A549 (cell line): ENCODE measurements at regions not wholly inside any gene's neighbourhood (a gene's known extent, or its start where the extent isn't known, plus 50 kb on each side); places are given as distances from the start of the nearest gene placed in this dataset.

ENCODE experiments used
- MAFK ChIP-seq: fragments of 450-650 bp; IDR thresholded peaks from 2 replicates; pipeline ENCODE4 v1.6.1; 2014; ENCODE audit not compliant: partially characterized antibody
- TP53 ChIP-seq: fragments of 250-450 bp; sonication (Bioruptor Pico); IDR thresholded peaks from 2 replicates; pipeline ENCODE4 v1.5.0; 2021; ENCODE audit warnings: mild to moderate bottlenecking, moderate library complexity
- TF ChIP-seq, protein P1 (sequence below): fragments of >200 bp; sonication (Bioruptor Twin); formaldehyde crosslinking; IDR thresholded peaks from 3 replicates; pipeline ENCODE4 v1.5.1; 2016

DNA sequence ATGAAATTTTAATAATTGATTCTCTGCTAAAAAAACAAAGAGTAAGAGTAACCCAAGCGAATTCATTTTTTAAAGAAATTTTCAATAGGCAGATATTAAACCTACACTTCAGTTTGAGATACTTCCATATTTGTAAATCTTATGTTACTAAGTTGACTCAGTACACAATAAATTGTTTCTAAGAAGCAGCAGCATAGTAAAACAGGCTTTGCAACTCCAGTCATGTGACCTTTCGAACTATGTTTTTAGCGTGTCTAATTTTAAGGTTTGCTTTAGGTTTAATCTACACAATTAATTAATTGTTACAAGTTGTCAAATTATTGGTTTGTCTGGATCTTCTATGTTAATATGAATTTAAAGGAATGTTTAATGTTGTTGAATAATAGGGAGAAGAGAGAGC lies 708.9 kb upstream of the CITED2 start:
- TF ChIP-seq TP53 (CRISPR knock-in tag) (no peak), MAFK (no peak)
- TF ChIP-seq, protein P1, sequence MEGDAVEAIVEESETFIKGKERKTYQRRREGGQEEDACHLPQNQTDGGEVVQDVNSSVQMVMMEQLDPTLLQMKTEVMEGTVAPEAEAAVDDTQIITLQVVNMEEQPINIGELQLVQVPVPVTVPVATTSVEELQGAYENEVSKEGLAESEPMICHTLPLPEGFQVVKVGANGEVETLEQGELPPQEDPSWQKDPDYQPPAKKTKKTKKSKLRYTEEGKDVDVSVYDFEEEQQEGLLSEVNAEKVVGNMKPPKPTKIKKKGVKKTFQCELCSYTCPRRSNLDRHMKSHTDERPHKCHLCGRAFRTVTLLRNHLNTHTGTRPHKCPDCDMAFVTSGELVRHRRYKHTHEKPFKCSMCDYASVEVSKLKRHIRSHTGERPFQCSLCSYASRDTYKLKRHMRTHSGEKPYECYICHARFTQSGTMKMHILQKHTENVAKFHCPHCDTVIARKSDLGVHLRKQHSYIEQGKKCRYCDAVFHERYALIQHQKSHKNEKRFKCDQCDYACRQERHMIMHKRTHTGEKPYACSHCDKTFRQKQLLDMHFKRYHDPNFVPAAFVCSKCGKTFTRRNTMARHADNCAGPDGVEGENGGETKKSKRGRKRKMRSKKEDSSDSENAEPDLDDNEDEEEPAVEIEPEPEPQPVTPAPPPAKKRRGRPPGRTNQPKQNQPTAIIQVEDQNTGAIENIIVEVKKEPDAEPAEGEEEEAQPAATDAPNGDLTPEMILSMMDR: no peak
